ENCODE measurements at regions not wholly inside any gene's neighbourhood (a gene's known extent, or its start where the extent isn't known, plus 50 kb on each side); places are given as distances from the start of the nearest gene placed in this dataset.

GRCh38 chr6:147131532-147132128 lies 72.6 kb upstream of the STXBP5 start:
- Mint-ChIP-seq H3K4me3 (no peak overlapping the region), H3K9me3 (no peaks in the 10 kb centered on the region), H3K4me1 (peaks cover 2% of the 10 kb centered on the region), H3K27me3 (no peaks in the 10 kb centered on the region), H3K36me3 (ENCODE audit: low read depth) (no peaks in the 10 kb centered on the region), H3K27ac (no peak overlapping the region)
- ChIA-PET POLR2A (no interaction called here), CTCF (no interaction called here)
- no peak for DNase-seq

GRCh38 chr6:147132889-147133288 lies 71.3 kb upstream of the STXBP5 start:
- no peak overlapping the region for H3K4me3 Mint-ChIP-seq
- peaks cover 2% of the 10 kb centered on the region for H3K4me1 Mint-ChIP-seq
- H3K36me3 Mint-ChIP-seq (ENCODE audit: low read depth): no peaks in the 10 kb centered on the region
- H3K27ac Mint-ChIP-seq: no peak overlapping the region
- H3K9me3 Mint-ChIP-seq: no peaks in the 10 kb centered on the region
- POLR2A ChIA-PET: no interaction called here
- H3K27me3 Mint-ChIP-seq: no peaks in the 10 kb centered on the region
- no peak for DNase-seq
- CTCF ChIA-PET: no interaction called here

GRCh38 chr6:147133669-147134068 lies 70.5 kb upstream of the STXBP5 start:
- Mint-ChIP-seq H3K36me3 (ENCODE audit: low read depth) (no peaks in the 10 kb centered on the region), H3K4me1 (peaks cover 2% of the 10 kb centered on the region), H3K4me3 (no peak overlapping the region), H3K27me3 (no peaks in the 10 kb centered on the region), H3K27ac (no peak overlapping the region), H3K9me3 (no peaks in the 10 kb centered on the region)
- ChIA-PET POLR2A (no interaction called here), CTCF (no interaction called here)
- DNase-seq: no peak

- Mint-ChIP-seq H3K27ac (no peak overlapping the region), H3K36me3 (ENCODE audit: low read depth) (no peaks in the 10 kb centered on the region), H3K27me3 (no peaks in the 10 kb centered on the region), H3K4me3 (no peak overlapping the region), H3K9me3 (no peaks in the 10 kb centered on the region), H3K4me1 (peaks cover 2% of the 10 kb centered on the region)
- ChIA-PET CTCF (no interaction called here), POLR2A (no interaction called here)
- no peak for DNase-seq
Measured at GRCh38 chr6:147135211-147135681, 69.0 kb upstream of the STXBP5 start.

- ChIA-PET POLR2A (no interaction called here), CTCF (no interaction called here)
- no peak for DNase-seq
- Mint-ChIP-seq H3K4me1 (peaks cover 2% of the 10 kb centered on the region), H3K27ac (no peak overlapping the region), H3K9me3 (no peaks in the 10 kb centered on the region), H3K36me3 (ENCODE audit: low read depth) (no peaks in the 10 kb centered on the region), H3K27me3 (no peaks in the 10 kb centered on the region), H3K4me3 (no peak overlapping the region)
Measured at GRCh38 chr6:147136057-147136456, 68.2 kb upstream of the STXBP5 start.

- Mint-ChIP-seq H3K9me3 (no peaks in the 10 kb centered on the region), H3K27ac (no peak overlapping the region), H3K27me3 (no peaks in the 10 kb centered on the region), H3K4me1 (peaks cover 2% of the 10 kb centered on the region), H3K4me3 (no peak overlapping the region), H3K36me3 (ENCODE audit: low read depth) (no peaks in the 10 kb centered on the region)
- DNase-seq: no peak
- POLR2A ChIA-PET: no interaction called here
- CTCF ChIA-PET: no interaction called here
Measured at GRCh38 chr6:147137986-147138385, 66.2 kb upstream of the STXBP5 start.

- no peaks in the 10 kb centered on the region for H3K27me3 Mint-ChIP-seq
- DNase-seq: no peak
- no peak overlapping the region for H3K27ac Mint-ChIP-seq
- no peak overlapping the region for H3K4me3 Mint-ChIP-seq
- H3K9me3 Mint-ChIP-seq: no peaks in the 10 kb centered on the region
- ChIA-PET POLR2A (no interaction called here), CTCF (no interaction called here)
- no peaks in the 10 kb centered on the region for H3K36me3 Mint-ChIP-seq (ENCODE audit: low read depth)
- no peaks in the 10 kb centered on the region for H3K4me1 Mint-ChIP-seq
Measured at GRCh38 chr6:147138835-147139234, 65.4 kb upstream of the STXBP5 start.

- no peaks in the 10 kb centered on the region for H3K4me1 Mint-ChIP-seq
- H3K4me3 Mint-ChIP-seq: no peak overlapping the region
- H3K9me3 Mint-ChIP-seq: no peaks in the 10 kb centered on the region
- no peaks in the 10 kb centered on the region for H3K36me3 Mint-ChIP-seq (ENCODE audit: low read depth)
- no peak for DNase-seq
- ChIA-PET POLR2A (no interaction called here), CTCF (no interaction called here)
- no peaks in the 10 kb centered on the region for H3K27me3 Mint-ChIP-seq
- no peak overlapping the region for H3K27ac Mint-ChIP-seq
Measured at GRCh38 chr6:147141711-147142308, 62.4 kb upstream of the STXBP5 start.

DNA sequence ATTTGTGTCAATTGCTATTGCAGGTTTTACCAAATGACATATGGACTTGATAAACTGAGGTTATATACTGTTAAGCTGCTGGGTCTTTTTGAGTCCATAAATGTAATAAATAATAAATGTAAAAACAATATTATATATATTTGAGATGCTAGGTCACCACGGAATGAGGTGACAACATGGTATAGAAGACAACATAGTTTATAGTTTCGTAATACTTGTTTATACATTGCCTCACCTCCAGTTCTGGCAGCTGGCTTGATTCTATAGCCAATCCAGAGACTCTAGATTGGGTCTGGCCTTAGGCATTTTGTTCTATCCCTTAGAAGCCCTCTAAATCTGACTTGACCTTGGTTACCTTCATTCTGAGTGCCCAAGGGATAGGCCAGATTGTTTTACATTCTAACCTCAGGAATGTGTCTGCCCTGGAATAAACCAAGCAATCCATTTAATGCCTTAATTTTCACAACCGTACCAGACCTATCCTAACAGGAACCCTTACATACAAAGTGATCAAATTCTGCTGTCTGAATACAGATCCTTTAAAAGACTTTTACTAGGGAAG lies 61.5 kb upstream of the STXBP5 start:
- DNase-seq: no peak
- Mint-ChIP-seq H3K27ac (no peak overlapping the region), H3K4me3 (no peak overlapping the region), H3K36me3 (ENCODE audit: low read depth) (no peaks in the 10 kb centered on the region), H3K9me3 (no peaks in the 10 kb centered on the region), H3K27me3 (no peaks in the 10 kb centered on the region), H3K4me1 (no peaks in the 10 kb centered on the region)
- POLR2A ChIA-PET: no interaction called here
- CTCF ChIA-PET: no interaction called here

GRCh38 chr6:147149092-147149491 lies 55.1 kb upstream of the STXBP5 start:
- no peak overlapping the region for H3K27ac Mint-ChIP-seq
- H3K36me3 Mint-ChIP-seq (ENCODE audit: low read depth): no peaks in the 10 kb centered on the region
- no peaks in the 10 kb centered on the region for H3K27me3 Mint-ChIP-seq
- no peaks in the 10 kb centered on the region for H3K9me3 Mint-ChIP-seq
- H3K4me1 Mint-ChIP-seq: no peaks in the 10 kb centered on the region
- no peak for DNase-seq
- no peak overlapping the region for H3K4me3 Mint-ChIP-seq
- ChIA-PET CTCF (no interaction called here), POLR2A (no interaction called here)

DNA sequence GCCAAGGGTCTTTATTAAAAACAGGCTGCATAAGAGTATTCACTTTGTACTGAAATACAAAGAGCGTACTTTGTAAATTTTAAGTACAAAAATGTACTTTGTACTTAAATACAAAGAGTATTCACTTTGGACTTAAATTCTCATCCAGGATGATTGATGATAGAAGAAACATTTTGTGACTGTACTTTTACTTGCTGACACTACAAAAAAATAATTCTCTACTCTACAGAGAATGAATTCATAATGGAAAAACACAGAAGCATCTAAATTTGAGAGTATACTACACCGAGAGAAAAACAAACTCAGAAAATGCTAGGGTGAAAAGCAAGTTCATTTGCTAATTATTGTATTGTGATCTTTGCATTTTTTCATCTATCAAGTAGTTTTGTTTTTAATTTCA lies 54.4 kb upstream of the STXBP5 start:
- no peaks in the 10 kb centered on the region for H3K4me1 Mint-ChIP-seq
- no peak overlapping the region for H3K4me3 Mint-ChIP-seq
- ChIA-PET CTCF (no interaction called here), POLR2A (no interaction called here)
- no peak overlapping the region for H3K27ac Mint-ChIP-seq
- H3K36me3 Mint-ChIP-seq (ENCODE audit: low read depth): no peaks in the 10 kb centered on the region
- DNase-seq: no peak
- H3K27me3 Mint-ChIP-seq: no peaks in the 10 kb centered on the region
- no peaks in the 10 kb centered on the region for H3K9me3 Mint-ChIP-seq

DNA sequence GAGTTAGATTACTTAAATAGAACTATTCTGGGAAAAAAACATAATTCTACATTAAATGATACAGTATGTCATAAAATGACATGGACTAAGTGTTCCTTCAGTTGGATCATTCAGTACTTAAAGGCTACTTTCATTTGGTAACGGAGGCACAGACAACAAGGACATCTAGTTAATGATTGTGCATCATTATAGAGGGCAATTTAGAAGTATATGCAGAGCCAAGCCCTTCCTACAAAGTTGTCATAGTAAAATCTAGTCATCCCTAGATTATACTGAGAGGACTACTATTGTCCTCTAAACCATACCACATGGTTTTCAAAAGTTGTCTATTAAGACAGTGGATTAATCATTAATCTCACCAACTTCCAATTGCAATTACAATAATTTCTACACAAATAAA lies 53.9 kb upstream of the STXBP5 start:
- Mint-ChIP-seq H3K4me1 (no peaks in the 10 kb centered on the region), H3K36me3 (ENCODE audit: low read depth) (no peaks in the 10 kb centered on the region), H3K27me3 (no peaks in the 10 kb centered on the region), H3K27ac (no peak overlapping the region), H3K4me3 (no peak overlapping the region), H3K9me3 (no peaks in the 10 kb centered on the region)
- CTCF ChIA-PET: no interaction called here
- POLR2A ChIA-PET: no interaction called here
- DNase-seq: no peak
